Thyroid gland (tissue), 4 donors: ENCODE measurements at regions not wholly inside any gene's neighbourhood (a gene's known extent, or its start where the extent isn't known, plus 50 kb on each side); places are given as distances from the start of the nearest gene placed in this dataset.

Source experiments
- DNase-seq, 2 donors: peaks; one replicate each; pipeline ENCODE4 v3.0.0-alpha.2; 2019
- H3K27ac ChIP-seq, 3 donors: fragments of 200-600 bp; sonication (generic); 1 replicate in 2 of 3; 2 replicates in 1 of 3; pipeline ENCODE4 v1.5.1; 2016 to 2019; ENCODE audit warnings: mild to moderate bottlenecking in 1 of 3, moderate library complexity in 1 of 3
- H3K27me3 ChIP-seq: fragments of 200-600 bp; sonication (generic); one replicate; pipeline ENCODE4 v1.5.1; 2019
- H3K36me3 ChIP-seq, 2 donors: fragments of 200-600 bp; sonication (generic); one replicate each; pipeline ENCODE4 v1.5.1; 2016 to 2019
- H3K4me1 ChIP-seq, 2 donors: fragments of 200-600 bp; sonication (generic); one replicate each; pipeline ENCODE4 v1.5.1; 2017 to 2019
- H3K4me3 ChIP-seq, 3 donors: fragments of 200-600 bp; sonication (generic); replicated peaks in 1 of 3; 1 replicate in 2 of 3; 2 replicates in 1 of 3; pipeline ENCODE4 v1.5.1; 2016; ENCODE audit warnings: mild to moderate bottlenecking in 1 of 3
- H3K9me3 ChIP-seq: fragments of 200-600 bp; sonication (generic); one replicate; pipeline ENCODE4 v1.5.1; 2017
- POLR2A ChIP-seq, 2 donors: fragments of 450-650 bp; IDR thresholded peaks; one replicate each; pipeline ENCODE4 v1.6.1; 2017; ENCODE audit warnings: antibody characterized with exemption in 2 of 2, mild to moderate bottlenecking in 2 of 2, moderate library complexity in 1 of 2
- WGBS, 2 donors: methylation state at CpG; one replicate each; pipeline ENCODE4 v1.1.5; 2017; 5-methylcytosine and 5-hydroxymethylcytosine counted together
- intact Hi-C: fragments of 100-400 bp; cut with DNase I; formaldehyde crosslinking; loops from one replicate; pipeline ENCODE4 v1.15.1; 2023
- TF ChIP-seq, protein P1 (sequence below), 6 experiments: fragments of 200-600 bp in 3 of 6; fragments of 450-650 bp in 3 of 6; sonication (generic) in 3 of 6; IDR thresholded peaks; one replicate each; pipeline ENCODE4 v1.5.1; 2016 to 2019; ENCODE audit warnings: antibody characterized with exemption in 6 of 6, mild to moderate bottlenecking in 2 of 6, inconsistent platforms in 1 of 6, moderate library complexity in 1 of 6

DNA sequence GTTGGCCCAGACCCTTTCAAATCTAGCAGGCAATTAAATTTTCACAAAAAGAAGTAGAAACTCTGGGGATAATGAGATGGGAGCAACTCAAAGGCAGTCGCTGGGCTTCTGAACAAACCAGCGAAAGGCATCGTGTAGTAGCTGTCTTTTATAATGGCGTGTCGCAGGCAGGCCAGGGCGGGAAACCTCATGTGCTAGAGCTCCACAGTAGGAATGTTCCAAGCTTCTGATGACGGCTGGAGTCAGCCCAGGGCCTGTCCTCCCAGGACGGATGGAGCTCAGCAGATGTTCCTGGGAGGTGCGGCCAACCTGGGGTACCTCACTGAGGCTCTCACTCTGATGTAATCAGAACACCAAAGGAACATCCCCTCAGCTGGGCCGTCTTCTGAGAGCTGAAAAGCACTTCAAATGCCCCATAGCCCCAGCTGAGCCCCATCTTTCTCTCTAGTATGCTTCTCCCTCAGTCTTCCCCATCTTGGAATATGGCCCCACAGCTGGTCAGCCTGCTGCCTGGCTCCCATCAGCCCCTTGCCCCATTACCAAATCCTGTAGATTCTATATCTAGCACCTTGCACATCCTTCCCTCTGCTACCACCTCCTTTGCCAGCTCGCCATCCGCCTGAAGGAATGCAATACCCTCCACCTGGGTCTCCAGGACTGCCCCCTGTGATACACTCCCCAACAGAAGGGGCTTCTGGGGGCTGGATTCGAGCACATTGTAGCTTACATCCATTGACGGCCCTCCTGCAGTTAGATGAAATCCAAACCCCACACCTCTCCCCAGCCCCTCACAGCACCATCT, 54.9 kb upstream of the ATP2B2 start:
- intact Hi-C loops, result no loop called here
- no peak overlapping the region for H3K4me3 ChIP-seq
- no peaks in the 10 kb centered on the region for H3K36me3 ChIP-seq
- WGBS, 2 donors, result 85 to 88% methylated on average over 14 of the region's 14 CpGs
- H3K27ac ChIP-seq, result no peak overlapping the region
- no peak for DNase-seq
- TF ChIP-seq POLR2A (IDR thresholded peaks at IDR 0.05), result no peak
- TF ChIP-seq, protein P1, sequence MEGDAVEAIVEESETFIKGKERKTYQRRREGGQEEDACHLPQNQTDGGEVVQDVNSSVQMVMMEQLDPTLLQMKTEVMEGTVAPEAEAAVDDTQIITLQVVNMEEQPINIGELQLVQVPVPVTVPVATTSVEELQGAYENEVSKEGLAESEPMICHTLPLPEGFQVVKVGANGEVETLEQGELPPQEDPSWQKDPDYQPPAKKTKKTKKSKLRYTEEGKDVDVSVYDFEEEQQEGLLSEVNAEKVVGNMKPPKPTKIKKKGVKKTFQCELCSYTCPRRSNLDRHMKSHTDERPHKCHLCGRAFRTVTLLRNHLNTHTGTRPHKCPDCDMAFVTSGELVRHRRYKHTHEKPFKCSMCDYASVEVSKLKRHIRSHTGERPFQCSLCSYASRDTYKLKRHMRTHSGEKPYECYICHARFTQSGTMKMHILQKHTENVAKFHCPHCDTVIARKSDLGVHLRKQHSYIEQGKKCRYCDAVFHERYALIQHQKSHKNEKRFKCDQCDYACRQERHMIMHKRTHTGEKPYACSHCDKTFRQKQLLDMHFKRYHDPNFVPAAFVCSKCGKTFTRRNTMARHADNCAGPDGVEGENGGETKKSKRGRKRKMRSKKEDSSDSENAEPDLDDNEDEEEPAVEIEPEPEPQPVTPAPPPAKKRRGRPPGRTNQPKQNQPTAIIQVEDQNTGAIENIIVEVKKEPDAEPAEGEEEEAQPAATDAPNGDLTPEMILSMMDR (IDR thresholded peaks at IDR 0.05), result no peak
- no peaks in the 10 kb centered on the region for H3K27me3 ChIP-seq
- no peaks in the 10 kb centered on the region for H3K9me3 ChIP-seq
- H3K4me1 ChIP-seq, result no peaks in the 10 kb centered on the region

DNA sequence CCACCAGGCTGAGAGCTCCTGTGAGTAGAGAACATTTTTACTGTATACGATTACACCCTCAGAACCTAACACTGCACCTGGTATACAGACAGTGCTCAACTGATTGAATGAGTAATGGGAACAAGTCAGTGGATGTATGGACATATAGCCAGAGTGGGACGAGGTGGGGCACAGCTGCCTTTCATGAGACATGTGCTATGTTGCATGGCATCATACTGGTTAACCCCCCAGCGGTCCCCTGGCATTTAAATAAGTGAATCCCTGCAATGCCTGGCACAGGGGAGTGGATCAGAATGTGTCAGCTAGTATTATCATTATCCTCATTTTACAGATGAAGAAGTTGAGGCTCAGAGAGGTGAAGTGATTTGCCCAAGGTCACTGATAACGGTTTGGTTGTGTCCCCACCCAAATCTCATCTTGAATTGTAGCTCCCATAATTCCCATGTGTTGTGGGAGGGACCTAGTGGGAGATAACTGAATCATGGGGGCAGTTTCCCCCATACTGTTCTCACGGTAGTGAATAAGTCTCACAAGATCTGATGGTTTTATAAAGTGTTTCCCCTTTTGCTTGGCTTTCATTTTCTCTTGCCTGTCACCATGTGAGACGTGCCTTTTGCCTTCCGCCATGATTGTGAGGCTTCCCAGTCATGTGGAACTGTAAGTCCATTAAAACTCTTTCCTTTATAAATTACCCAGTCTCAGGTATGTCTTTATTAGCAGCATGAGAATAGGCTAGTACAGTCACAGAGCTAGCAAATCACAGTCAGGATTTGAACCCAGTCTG, 56.0 kb upstream of the ATP2B2 start:
- H3K4me1 ChIP-seq, result no peaks in the 10 kb centered on the region
- DNase-seq, result no peak
- TF ChIP-seq, protein P1 (IDR thresholded peaks at IDR 0.05), result no peak
- TF ChIP-seq POLR2A (IDR thresholded peaks at IDR 0.05), result no peak
- intact Hi-C loops, result no loop called here
- H3K27ac ChIP-seq, result no peak overlapping the region
- no peaks in the 10 kb centered on the region for H3K36me3 ChIP-seq
- no peak overlapping the region for H3K4me3 ChIP-seq
- H3K27me3 ChIP-seq, result no peaks in the 10 kb centered on the region
- no peaks in the 10 kb centered on the region for H3K9me3 ChIP-seq
- 73 to 77% methylated on average over 7 of the region's 7 CpGs for WGBS, 2 donors

DNA sequence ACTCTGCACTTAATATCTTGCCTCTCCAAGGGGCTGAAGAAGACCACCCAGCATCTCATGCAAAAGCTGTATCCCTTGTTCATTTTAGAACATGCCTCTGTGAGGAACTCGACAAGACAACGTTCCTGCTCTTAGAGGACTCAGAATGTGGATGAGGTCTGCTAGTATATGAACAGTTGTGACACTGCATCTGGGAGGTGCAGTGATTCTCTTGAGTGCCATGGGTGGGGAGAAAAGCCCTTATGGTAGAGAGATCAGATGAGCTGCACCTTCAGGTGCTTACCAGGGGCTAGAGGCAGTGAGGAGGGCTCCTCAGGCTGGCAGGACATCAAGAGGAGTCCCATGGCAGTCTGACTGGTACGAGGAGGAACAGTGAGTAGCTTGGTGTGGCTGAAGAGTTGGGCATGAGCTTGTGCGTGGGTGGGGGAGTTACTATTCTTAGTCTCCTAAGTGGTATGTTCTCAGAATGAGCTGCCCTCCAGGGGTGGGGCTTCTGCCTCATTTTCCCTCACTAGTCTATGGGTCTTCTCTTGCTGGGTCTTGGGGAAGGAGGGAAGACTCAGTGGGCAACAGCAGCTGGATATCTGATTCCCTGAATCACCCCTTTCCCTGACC, 56.7 kb upstream of the ATP2B2 start:
- H3K27ac ChIP-seq, result no peak overlapping the region
- no peaks in the 10 kb centered on the region for H3K4me1 ChIP-seq
- H3K9me3 ChIP-seq, result no peaks in the 10 kb centered on the region
- no peaks in the 10 kb centered on the region for H3K36me3 ChIP-seq
- H3K27me3 ChIP-seq, result no peaks in the 10 kb centered on the region
- intact Hi-C loops, result no loop called here
- TF ChIP-seq, protein P1 (IDR thresholded peaks at IDR 0.05), result no peak
- TF ChIP-seq POLR2A (IDR thresholded peaks at IDR 0.05), result no peak
- DNase-seq, result no peak
- H3K4me3 ChIP-seq, result no peak overlapping the region
- WGBS, 2 donors, result 54 to 74% methylated on average over 4 of the region's 4 CpGs

DNA sequence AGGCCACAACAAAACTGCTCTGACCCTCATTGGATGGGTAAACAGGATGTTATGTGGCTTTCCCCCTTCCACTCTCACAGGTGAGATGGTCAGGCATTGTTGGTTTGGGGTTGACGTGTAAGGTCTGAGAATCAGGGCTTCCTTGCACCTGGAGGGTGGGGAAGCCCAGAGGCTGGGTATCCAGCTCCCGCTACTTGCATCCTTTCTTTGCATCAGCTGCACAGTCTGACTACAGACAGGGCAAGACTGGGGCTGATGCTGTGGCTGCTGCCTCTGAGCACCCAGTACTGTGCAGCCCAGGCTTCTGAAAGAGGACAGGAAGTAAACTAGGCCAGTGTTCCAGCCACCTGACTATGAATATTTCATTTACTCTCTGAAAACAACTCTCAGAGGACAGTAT, 58.0 kb upstream of the ATP2B2 start:
- DNase-seq, result no peak
- Histone ChIP-seq H3K4me3 (no peak overlapping the region), H3K27ac (no peak overlapping the region), H3K36me3 (no peaks in the 10 kb centered on the region), H3K27me3 (no peaks in the 10 kb centered on the region), H3K9me3 (no peaks in the 10 kb centered on the region), H3K4me1 (no peaks in the 10 kb centered on the region)
- 83 to 86% methylated on average over 2 of the region's 2 CpGs for WGBS, 2 donors
- intact Hi-C loops, result no loop called here
- TF ChIP-seq, protein P1 (IDR thresholded peaks at IDR 0.05), result no peak
- no peak for TF ChIP-seq POLR2A (IDR thresholded peaks at IDR 0.05)
